ENCODE measurements at regions not wholly inside any gene's neighbourhood (a gene's known extent, or its start where the extent isn't known, plus 50 kb on each side); places are given as distances from the start of the nearest gene placed in this dataset.
A peak's percentile ranks its signal among the peaks of the same experiment; 100 is the strongest.

DNA sequence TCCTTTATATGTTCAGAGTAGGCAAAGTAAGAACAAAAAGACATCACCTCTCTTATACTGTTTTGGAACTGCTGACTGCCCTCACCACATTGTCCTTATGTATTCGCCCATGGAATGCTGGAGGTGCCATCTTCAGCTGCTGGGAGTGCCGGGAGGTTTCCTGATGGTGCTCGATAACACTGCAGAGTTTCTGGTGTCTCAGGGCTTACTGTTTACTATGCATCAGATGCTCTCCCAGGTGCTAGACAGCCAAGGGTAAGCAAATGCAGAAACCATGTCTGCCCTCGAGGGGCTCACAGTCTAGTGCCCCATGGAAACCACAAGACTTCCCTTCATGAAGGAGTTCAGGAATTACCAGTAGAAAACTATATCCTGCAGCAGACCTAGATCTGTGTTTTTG lies 70.1 kb upstream of the SMIM23 start:
- Histone ChIP-seq H3K23ac (ENCODE audit: insufficient read length) (no peak overlapping the region), H3K36me3 (ENCODE audit: control insufficient read depth in 2 of 4, insufficient read depth in 4 of 4, low read length in 3 of 4) (no peaks in the 10 kb centered on the region), H3K9ac (replicated peaks in 1 of 4; ENCODE audit: extremely low read depth in 1 of 4, low read depth in 3 of 4, low read length in 3 of 4) (no peak overlapping the region), H3K4me3 (ENCODE audit: extremely low read depth in 1 of 4, insufficient read depth in 2 of 4, low read depth in 3 of 4, low read length in 4 of 4) (no peak overlapping the region), H3K79me1 (ENCODE audit: low read depth, low read length) (no peaks in the 10 kb centered on the region), H3K4me2 (ENCODE audit: insufficient read depth in 1 of 2, low read depth in 2 of 2, low read length in 2 of 2) (no peak overlapping the region), H2BK15ac (ENCODE audit: low read length) (no peak overlapping the region), H3K14ac (ENCODE audit: insufficient read length) (no peak overlapping the region), H3K23me2 (ENCODE audit: low read depth, low read length) (no peaks in the 10 kb centered on the region), H4K20me1 (replicated peaks in 1 of 2; ENCODE audit: control insufficient read depth in 1 of 2, insufficient read depth in 2 of 2, low read length in 2 of 2) (no peaks in the 10 kb centered on the region), H3K9me3 (ENCODE audit: insufficient read depth in 2 of 2, low read depth in 1 of 2, low read length in 1 of 2) (0 out of 4 replicates have a peak, but pooled peaks cover 0 to 3% of the 10 kb centered on the region in 2 experiments), H3K4ac (replicated peaks; ENCODE audit: insufficient read length, low read depth, low read length) (no peak overlapping the region), H4K5ac (ENCODE audit: insufficient read length, low read depth, low read length) (no peak overlapping the region), H3K27ac (ENCODE audit: low read depth, low read length) (no peak overlapping the region), H3K79me2 (ENCODE audit: control insufficient read depth in 1 of 2, insufficient read depth in 2 of 2, low read length in 2 of 2) (no peaks in the 10 kb centered on the region), H3K4me1 (replicated peaks in 1 of 4; ENCODE audit: control insufficient read depth in 3 of 4, insufficient read depth in 4 of 4, low read length in 3 of 4) (0 out of 7 replicates have a peak, but pooled peaks cover 0 to 2% (median 0%) of the 10 kb centered on the region in 4 experiments), H3K27me3 (replicated peaks in 1 of 4; ENCODE audit: control insufficient read depth in 3 of 4, extremely low read depth in 1 of 4, insufficient read depth in 3 of 4, low read length in 3 of 4) (no peaks in the 10 kb centered on the region; a peak in 1 of 7 replicates), H4K8ac (ENCODE audit: extremely low read depth, insufficient read depth, low read length) (no peak overlapping the region), H2BK120ac (replicated peaks; ENCODE audit: low read depth, low read length) (no peak overlapping the region), H2AK5ac (ENCODE audit: low read depth, low read length) (no peak overlapping the region), H2BK12ac (ENCODE audit: low read depth, low read length) (no peak overlapping the region), H2AFZ (ENCODE audit: low read length) (no peak overlapping the region), H4K91ac (replicated peaks; ENCODE audit: insufficient read length, low read length) (no peak overlapping the region), H2BK5ac (ENCODE audit: low read depth, low read length) (no peak overlapping the region), H3K18ac (ENCODE audit: extremely low read depth, low read length) (no peak overlapping the region), H3K56ac (replicated peaks; ENCODE audit: insufficient read length, low read depth, low read length) (no peak overlapping the region), H2BK20ac (ENCODE audit: low read length) (no peak overlapping the region)
- POLR2A ChIA-PET (ENCODE audit: partially characterized antibody) = no interaction called here
- WGBS, 2 experiments (ENCODE audit: extremely low coverage in 1 of 2, insufficient coverage in 1 of 2, insufficient read length in 1 of 2, insufficient replicate concordance in 2 of 2, low coverage in 1 of 2, low lambda C conversion rate in 2 of 2, missing lambda C conversion rate in 1 of 2) = 88% methylated on average over 4 of the region's 4 CpGs; no CpG with 5 or more reads in 1 of the 2 experiments
- CTCF ChIA-PET (ENCODE audit: partially characterized antibody) = no interaction called here
- DNase-seq (ENCODE audit: low read depth in 1 of 2, low spot score in 2 of 2) = peak in 1 of 2 experiments; percentile 7
- FAIRE-seq = no peak
- TF ChIP-seq RBBP5 (IDR thresholded peaks at IDR 0.05; ENCODE audit: borderline replicate concordance, low read depth, low read length) (no peak), KDM4A (IDR thresholded peaks at IDR 0.05; ENCODE audit: low read depth, low read length, severe bottlenecking) (no peak), SRF (IDR thresholded peaks at IDR 0.05; ENCODE audit: low read depth, low read length) (no peak), GABPA (IDR thresholded peaks at IDR 0.05; ENCODE audit: borderline replicate concordance, insufficient read depth, low read length) (no peak), SAP30 (IDR thresholded peaks at IDR 0.05; ENCODE audit: insufficient read depth, insufficient replicate concordance, low read length) (no peak), TCF12 (IDR thresholded peaks at IDR 0.05; ENCODE audit: low read depth, low read length) (no peak), ASH2L (IDR thresholded peaks at IDR 0.05; ENCODE audit: low read length) (no peak), TEAD4 (IDR thresholded peaks at IDR 0.05; ENCODE audit: low read depth, low read length) (no peak), CEBPB (IDR thresholded peaks at IDR 0.05; ENCODE audit: low read depth, low read length) (no peak), ZNF274 (IDR thresholded peaks at IDR 0.05; ENCODE audit: borderline replicate concordance, extremely low read depth, low read length) (no peak), HDAC2 (IDR thresholded peaks at IDR 0.05; ENCODE audit: borderline replicate concordance in 1 of 2, low read depth in 2 of 2, low read length in 2 of 2) (no peak)
- TF ChIP-seq, protein P1, sequence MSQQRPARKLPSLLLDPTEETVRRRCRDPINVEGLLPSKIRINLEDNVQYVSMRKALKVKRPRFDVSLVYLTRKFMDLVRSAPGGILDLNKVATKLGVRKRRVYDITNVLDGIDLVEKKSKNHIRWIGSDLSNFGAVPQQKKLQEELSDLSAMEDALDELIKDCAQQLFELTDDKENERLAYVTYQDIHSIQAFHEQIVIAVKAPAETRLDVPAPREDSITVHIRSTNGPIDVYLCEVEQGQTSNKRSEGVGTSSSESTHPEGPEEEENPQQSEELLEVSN (IDR thresholded peaks at IDR 0.05) = no peak

Data from H1 (cell line).